Calu3 (cell line): ENCODE measurements at regions not wholly inside any gene's neighbourhood (a gene's known extent, or its start where the extent isn't known, plus 50 kb on each side); places are given as distances from the start of the nearest gene placed in this dataset.

ENCODE experiments used
- BruUV-seq: library from RNA; stranded (reverse); fragments of 400-500 nt; replicated peaks from 2 replicates; lab custom pipeline; 2021; lab: Mats Ljungman, UMichigan
- CTCF ChIA-PET: fragments of 300-600 bp; sonication (Branson Sonifier 250); formaldehyde crosslinking; loops from one replicate; lab custom pipeline; 2022; ENCODE audit warnings: antibody characterized with exemption; lab: Charles Lee
- DNase-seq: peaks from one replicate; pipeline ENCODE4 v3.0.0; 2022
- H3K27ac Mint-ChIP-seq: one replicate; pipeline ENCODE4 v1.8.0; 2022; ENCODE audit warnings: mixed read lengths; ENCODE audit not compliant: unreplicated experiment
- H3K27me3 Mint-ChIP-seq: one replicate; pipeline ENCODE4 v1.8.0; 2022; ENCODE audit warnings: mixed read lengths; ENCODE audit not compliant: unreplicated experiment
- H3K36me3 Mint-ChIP-seq: one replicate; pipeline ENCODE4 v1.8.0; 2022; ENCODE audit warnings: mild to moderate bottlenecking, moderate library complexity, mixed read lengths; ENCODE audit not compliant: insufficient read depth, unreplicated experiment
- H3K4me1 Mint-ChIP-seq: one replicate; pipeline ENCODE4 v1.8.0; 2022; ENCODE audit warnings: mild to moderate bottlenecking, low read depth, mixed read lengths; ENCODE audit not compliant: unreplicated experiment
- H3K4me3 Mint-ChIP-seq: one replicate; pipeline ENCODE4 v1.8.0; 2022; ENCODE audit warnings: mild to moderate bottlenecking, low read depth, moderate library complexity, mixed read lengths; ENCODE audit not compliant: unreplicated experiment
- H3K9me3 Mint-ChIP-seq: one replicate; pipeline ENCODE4 v1.8.0; 2022; ENCODE audit warnings: low read depth, mixed read lengths; ENCODE audit not compliant: unreplicated experiment
- intact Hi-C: fragments of 100-400 bp; cut with micrococcal nuclease; formaldehyde crosslinking; loops from one replicate; pipeline ENCODE4 v1.10.0; 2022; ENCODE audit not compliant: unreplicated experiment
- TF ChIP-seq, protein P1 (sequence below): fragments of 200-600 bp; IDR thresholded peaks from one replicate; pipeline ENCODE4 v1.8.0; 2022; ENCODE audit warnings: antibody characterized with exemption; ENCODE audit not compliant: unreplicated experiment

DNA sequence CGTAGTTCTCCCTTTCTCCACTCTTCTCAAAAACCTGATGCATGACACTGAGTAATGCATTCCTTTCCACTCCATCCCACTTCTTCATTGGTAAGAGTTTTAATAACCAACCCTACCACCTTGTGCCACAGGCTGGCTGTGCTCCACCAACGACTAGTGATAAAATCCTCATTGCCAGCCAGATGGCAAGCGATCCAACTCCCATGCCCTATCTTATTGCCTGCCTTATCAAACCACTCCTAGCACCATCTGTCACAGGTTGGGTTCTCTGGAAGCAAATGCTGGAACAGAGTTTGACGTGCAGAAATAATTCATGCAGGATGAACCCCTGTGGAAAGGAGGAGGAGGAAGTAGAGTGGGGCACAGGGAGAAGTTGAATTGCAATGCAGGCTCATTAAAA is 99.5 kb downstream of the CHD9NB start:
- Mint-ChIP-seq H3K27ac (no peak overlapping the region), H3K9me3 (no peaks in the 10 kb centered on the region), H3K4me3 (no peak overlapping the region), H3K36me3 (no peaks in the 10 kb centered on the region), H3K4me1 (no peaks in the 10 kb centered on the region), H3K27me3 (peaks cover 57% of the 10 kb centered on the region)
- CTCF ChIA-PET: interaction anchor here (0.6 kb wide), 1 partner anchor 1782 kb away, joined by 5 read pairs; no protein-coding TSS in a partner anchor
- intact Hi-C loops: no loop called here
- no peak for DNase-seq
- no TSS peak for BruUV-seq
- TF ChIP-seq, protein P1, sequence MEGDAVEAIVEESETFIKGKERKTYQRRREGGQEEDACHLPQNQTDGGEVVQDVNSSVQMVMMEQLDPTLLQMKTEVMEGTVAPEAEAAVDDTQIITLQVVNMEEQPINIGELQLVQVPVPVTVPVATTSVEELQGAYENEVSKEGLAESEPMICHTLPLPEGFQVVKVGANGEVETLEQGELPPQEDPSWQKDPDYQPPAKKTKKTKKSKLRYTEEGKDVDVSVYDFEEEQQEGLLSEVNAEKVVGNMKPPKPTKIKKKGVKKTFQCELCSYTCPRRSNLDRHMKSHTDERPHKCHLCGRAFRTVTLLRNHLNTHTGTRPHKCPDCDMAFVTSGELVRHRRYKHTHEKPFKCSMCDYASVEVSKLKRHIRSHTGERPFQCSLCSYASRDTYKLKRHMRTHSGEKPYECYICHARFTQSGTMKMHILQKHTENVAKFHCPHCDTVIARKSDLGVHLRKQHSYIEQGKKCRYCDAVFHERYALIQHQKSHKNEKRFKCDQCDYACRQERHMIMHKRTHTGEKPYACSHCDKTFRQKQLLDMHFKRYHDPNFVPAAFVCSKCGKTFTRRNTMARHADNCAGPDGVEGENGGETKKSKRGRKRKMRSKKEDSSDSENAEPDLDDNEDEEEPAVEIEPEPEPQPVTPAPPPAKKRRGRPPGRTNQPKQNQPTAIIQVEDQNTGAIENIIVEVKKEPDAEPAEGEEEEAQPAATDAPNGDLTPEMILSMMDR: no peak

DNA sequence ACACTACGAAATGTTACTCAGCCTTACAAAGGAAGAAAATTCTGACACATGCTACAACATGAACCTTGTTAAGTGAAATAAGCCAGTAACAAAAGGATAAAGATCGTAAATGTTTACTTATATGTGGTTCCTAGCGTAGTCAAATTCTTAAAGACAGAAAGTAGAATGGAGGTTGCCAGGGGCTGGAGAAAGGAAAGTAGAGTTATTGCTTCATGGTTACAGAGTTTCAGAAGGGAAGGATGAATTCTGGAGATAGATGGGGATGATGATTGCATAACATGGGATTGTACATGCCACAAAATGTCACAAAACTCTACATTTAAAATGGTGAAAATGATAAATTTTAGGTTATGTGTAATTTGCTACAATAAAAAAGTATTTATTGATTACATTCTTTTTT is 103.8 kb downstream of the CHD9NB start:
- CTCF ChIA-PET: no interaction called here
- H3K36me3 Mint-ChIP-seq: no peaks in the 10 kb centered on the region
- H3K4me1 Mint-ChIP-seq: no peaks in the 10 kb centered on the region
- no TSS peak for BruUV-seq
- no peak overlapping the region for H3K4me3 Mint-ChIP-seq
- no peak for DNase-seq
- H3K27me3 Mint-ChIP-seq: peaks cover 51% of the 10 kb centered on the region
- H3K9me3 Mint-ChIP-seq: no peaks in the 10 kb centered on the region
- intact Hi-C loops: no loop called here
- no peak overlapping the region for H3K27ac Mint-ChIP-seq
- TF ChIP-seq, protein P1: no peak

DNA sequence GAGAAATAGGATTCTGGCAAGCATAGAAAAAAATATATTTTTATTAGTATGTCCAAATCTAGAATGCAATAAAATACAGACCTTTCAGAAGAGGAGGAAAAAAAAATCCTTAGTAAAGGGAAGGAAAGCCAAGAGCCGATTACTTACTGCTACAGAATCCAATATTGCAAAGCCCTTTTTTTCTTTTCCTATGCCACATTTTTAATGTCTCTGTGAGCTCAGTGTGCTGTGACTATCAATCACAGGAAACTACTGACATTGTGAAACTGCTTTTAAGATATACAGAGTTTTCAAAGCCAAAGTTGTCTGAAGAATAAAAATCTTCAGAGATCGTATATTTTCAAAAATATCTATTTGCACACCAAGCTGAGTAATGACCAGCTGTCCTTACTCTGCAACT is 120.4 kb downstream of the CHD9NB start:
- no TSS peak for BruUV-seq
- no peak for DNase-seq
- Mint-ChIP-seq H3K4me1 (no peaks in the 10 kb centered on the region), H3K27me3 (no peaks in the 10 kb centered on the region), H3K27ac (no peak overlapping the region), H3K9me3 (peaks cover 3% of the 10 kb centered on the region), H3K36me3 (no peaks in the 10 kb centered on the region), H3K4me3 (no peak overlapping the region)
- intact Hi-C loops: no loop called here
- TF ChIP-seq, protein P1: no peak
- CTCF ChIA-PET: no interaction called here

DNA sequence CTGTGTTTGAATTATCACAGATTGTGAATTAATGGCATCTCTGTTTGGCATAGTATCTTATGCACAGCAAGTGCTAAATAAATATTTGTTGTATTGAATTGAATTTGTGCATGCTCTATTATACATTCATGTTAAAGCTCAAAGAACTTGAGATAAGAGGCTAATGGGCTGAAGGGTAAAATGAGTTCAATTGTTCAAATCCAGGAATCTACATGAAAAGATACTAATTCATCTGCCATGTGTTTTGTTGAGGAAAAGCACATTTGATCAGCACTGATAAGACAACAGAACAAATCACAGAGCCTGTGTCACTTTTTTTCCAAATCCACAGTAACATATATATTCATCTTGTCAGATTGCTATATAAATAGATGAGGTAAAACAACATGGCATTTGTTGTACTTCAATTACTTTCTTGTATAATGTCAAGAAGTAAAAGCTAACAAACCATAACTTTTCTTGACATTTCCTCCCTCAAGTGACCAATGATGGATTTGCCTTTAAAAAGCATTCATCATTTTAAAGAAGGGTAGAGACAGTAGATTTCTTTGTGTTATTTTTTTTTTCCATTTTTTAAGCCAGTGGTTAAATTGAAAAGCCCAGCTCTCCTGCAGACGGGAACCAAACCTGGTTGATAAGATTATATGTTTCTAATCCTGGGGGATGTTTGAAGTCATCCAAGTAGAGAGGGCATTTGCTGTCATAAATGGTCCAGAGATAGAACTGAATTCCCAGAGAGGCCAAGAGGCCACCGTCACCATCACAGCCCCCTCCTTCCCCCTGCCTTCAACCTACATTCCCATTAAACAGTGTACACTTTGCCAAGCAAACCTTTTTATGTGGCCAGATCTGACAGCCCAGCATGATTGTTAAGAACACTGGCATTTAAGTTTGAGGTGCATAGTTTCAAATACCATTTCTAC is 123.0 kb downstream of the CHD9NB start:
- no peaks in the 10 kb centered on the region for H3K36me3 Mint-ChIP-seq
- BruUV-seq: no TSS peak
- no peak overlapping the region for H3K27ac Mint-ChIP-seq
- intact Hi-C loops: no loop called here
- no peaks in the 10 kb centered on the region for H3K27me3 Mint-ChIP-seq
- TF ChIP-seq, protein P1: no peak
- peaks cover 3% of the 10 kb centered on the region for H3K9me3 Mint-ChIP-seq
- CTCF ChIA-PET: no interaction called here
- no peaks in the 10 kb centered on the region for H3K4me1 Mint-ChIP-seq
- DNase-seq: no peak
- no peak overlapping the region for H3K4me3 Mint-ChIP-seq
